ACC112 (cell line): ENCODE measurements at regions not wholly inside any gene's neighbourhood (a gene's known extent, or its start where the extent isn't known, plus 50 kb on each side); places are given as distances from the start of the nearest gene placed in this dataset.

Source experiments
- H2AFZ ChIP-seq: fragments of 200-600 bp; sonication (generic); one replicate; pipeline ENCODE4 v1.6.0; 2017; ENCODE audit warnings: antibody characterized with exemption, low read length; ENCODE audit not compliant: unreplicated experiment
- H3K27ac ChIP-seq: fragments of 200-600 bp; sonication (generic); 2 replicates; pipeline ENCODE4 v1.5.1; 2014; ENCODE audit warnings: low read depth, mild to moderate bottlenecking, antibody characterized with exemption, low read length, moderate library complexity
- H3K27me3 ChIP-seq: fragments of 200-600 bp; sonication (generic); 2 replicates; pipeline ENCODE4 v1.6.1; 2014; ENCODE audit warnings: mild to moderate bottlenecking, antibody characterized with exemption, low read length, moderate library complexity, mixed read lengths; ENCODE audit not compliant: insufficient read depth
- H3K36me3 ChIP-seq: fragments of 200-600 bp; sonication (generic); 2 replicates; pipeline ENCODE4 v1.6.1; 2016; ENCODE audit warnings: mild to moderate bottlenecking, antibody characterized with exemption, low read length, moderate library complexity, mixed read lengths; ENCODE audit not compliant: insufficient read depth
- H3K4me1 ChIP-seq: fragments of 200-600 bp; sonication (generic); one replicate; pipeline ENCODE4 v1.6.1; 2016; ENCODE audit warnings: low read length, mixed read lengths; ENCODE audit not compliant: insufficient read depth, unreplicated experiment, control insufficient read depth
- H3K4me3 ChIP-seq: fragments of 200-600 bp; sonication (generic); 2 replicates; pipeline ENCODE4 v1.5.1; 2014; ENCODE audit warnings: mild to moderate bottlenecking, low read depth, low read length
- H3K79me2 ChIP-seq: fragments of 200-600 bp; sonication (generic); one replicate; pipeline ENCODE4 v1.6.0; 2016; ENCODE audit warnings: low read length; ENCODE audit not compliant: control insufficient read depth, unreplicated experiment, insufficient read depth

- H3K27me3 ChIP-seq: peaks cover 6% of the 10 kb centered on the region; the same call in 1 of the 2 replicates
- H3K27ac ChIP-seq: no peak overlapping the region
- H3K36me3 ChIP-seq: no peaks in the 10 kb centered on the region
- no peaks in the 10 kb centered on the region for H3K79me2 ChIP-seq
- no peak overlapping the region for H2AFZ ChIP-seq
- no peak overlapping the region for H3K4me3 ChIP-seq
- H3K4me1 ChIP-seq: no peaks in the 10 kb centered on the region
Measured at GRCh38 chr2:53543083-53543482, 224.5 kb upstream of the CHAC2 start.

DNA sequence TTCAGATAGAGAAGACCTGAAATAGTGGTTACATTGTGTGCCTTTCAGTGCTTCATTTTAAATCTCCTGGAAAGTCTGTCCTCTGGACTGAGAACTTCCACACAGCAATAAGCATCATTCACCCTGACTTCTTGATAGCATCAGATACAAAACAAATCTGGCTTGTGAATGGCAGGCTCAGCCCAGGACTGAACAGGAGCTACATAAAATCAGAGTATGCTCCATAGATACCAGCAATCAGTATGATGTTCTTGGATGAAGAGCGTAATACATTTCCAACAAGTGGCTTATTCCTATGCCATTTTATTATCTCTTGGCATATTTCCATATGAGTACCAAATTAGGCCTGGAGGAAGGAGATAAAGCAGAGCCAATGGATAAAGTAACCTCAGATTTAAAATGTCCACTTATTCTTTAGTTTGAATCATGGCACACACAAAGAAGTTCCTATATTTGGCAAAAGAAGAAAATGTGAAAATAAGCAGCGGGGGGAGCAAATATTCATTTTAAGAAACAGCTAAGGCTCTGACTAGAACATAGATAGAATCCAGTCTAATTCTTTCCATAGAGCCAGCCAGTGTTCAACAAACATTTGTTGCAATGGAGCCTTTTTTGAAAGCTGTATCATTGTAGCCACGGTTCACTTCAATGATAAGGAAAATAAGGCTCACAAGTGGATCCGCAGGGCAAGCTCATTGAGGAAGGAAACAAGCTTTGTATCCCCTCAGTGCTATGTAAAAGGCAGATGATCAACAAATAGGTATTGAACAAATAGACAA lies 230.8 kb upstream of the CHAC2 start:
- Histone ChIP-seq H3K4me1 (no peaks in the 10 kb centered on the region), H3K27ac (no peak overlapping the region), H2AFZ (no peak overlapping the region), H3K79me2 (no peaks in the 10 kb centered on the region), H3K27me3 (peaks cover 28% of the 10 kb centered on the region; the same call in 1 of the 2 replicates), H3K4me3 (no peak overlapping the region), H3K36me3 (no peaks in the 10 kb centered on the region)

GRCh38 chr2:53535234-53535840 lies 232.3 kb upstream of the CHAC2 start:
- Histone ChIP-seq H3K27ac (no peak overlapping the region), H3K36me3 (no peaks in the 10 kb centered on the region), H3K4me1 (no peaks in the 10 kb centered on the region), H2AFZ (no peak overlapping the region), H3K4me3 (no peak overlapping the region), H3K27me3 (peaks cover 31% of the 10 kb centered on the region), H3K79me2 (no peaks in the 10 kb centered on the region)

- no peak overlapping the region for H3K27ac ChIP-seq
- no peaks in the 10 kb centered on the region for H3K4me1 ChIP-seq
- no peaks in the 10 kb centered on the region for H3K79me2 ChIP-seq
- no peaks in the 10 kb centered on the region for H3K36me3 ChIP-seq
- no peak overlapping the region for H3K4me3 ChIP-seq
- peaks cover 19% of the 10 kb centered on the region for H3K27me3 ChIP-seq
- H2AFZ ChIP-seq: no peak overlapping the region
Measured at GRCh38 chr2:53530126-53530525, 237.5 kb upstream of the CHAC2 start.

DNA sequence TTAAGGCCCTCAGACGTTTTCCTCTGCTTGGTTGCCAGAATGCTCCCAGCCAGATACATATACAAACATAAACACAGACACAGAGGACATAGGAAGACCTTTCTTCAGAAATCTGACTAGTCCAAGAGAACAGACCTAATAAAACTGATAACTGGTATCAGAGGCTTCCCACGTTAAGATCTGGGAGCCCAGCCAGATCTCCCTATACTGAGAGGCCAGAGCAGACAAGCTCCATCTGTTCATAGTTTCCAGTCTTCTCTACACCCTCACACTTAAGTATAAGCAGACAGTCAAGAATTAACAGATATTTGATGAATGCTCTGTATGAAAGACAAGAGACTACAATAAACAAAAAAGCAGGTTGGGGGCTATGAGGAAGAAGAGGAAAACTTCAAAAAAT lies 240.5 kb upstream of the CHAC2 start:
- no peaks in the 10 kb centered on the region for H3K36me3 ChIP-seq
- peaks cover 24% of the 10 kb centered on the region for H3K27me3 ChIP-seq
- H2AFZ ChIP-seq: no peak overlapping the region
- no peaks in the 10 kb centered on the region for H3K79me2 ChIP-seq
- no peaks in the 10 kb centered on the region for H3K4me1 ChIP-seq
- H3K27ac ChIP-seq: no peak overlapping the region
- H3K4me3 ChIP-seq: no peak overlapping the region

DNA sequence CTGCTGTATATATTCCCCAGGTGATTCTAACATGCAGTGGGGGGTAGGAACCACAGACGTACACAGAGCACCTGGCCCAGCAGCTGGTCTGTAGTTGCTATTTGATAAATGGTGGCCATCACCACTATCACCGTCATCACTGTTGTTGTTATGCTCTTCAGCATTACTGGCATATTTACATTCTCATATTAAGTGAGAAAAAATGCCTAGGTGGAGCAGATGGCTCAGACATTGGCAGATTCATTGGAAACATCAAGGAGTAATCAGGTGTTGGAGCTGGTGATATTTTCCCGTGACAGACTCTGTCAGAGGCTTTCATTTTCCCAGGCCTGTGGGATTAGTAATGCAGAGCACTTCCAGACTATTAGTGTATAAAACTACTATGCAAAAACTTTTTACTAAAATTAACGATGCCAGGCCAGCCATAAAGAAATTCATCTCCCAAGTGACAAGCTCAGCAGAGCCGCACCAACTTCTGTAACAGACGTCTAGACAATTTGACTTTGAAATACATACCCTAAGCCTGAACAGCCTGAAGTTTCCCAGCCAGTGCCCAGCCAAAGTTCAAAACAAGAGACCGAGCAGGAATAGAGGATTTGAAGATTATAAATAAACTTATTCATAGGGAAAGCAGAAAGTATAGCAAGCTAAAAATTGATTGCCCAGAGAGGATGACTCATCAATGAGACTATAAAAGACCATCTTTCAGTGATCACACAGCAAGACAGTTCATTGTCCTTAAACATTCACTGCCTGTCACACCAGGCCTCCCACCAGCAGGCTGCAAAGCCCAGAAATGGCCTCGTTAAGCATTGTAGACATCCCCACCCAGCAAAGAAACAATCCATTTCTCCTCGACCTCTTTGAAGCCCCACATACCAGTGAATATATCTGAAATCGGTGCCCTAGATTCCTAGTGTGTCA lies 247.4 kb upstream of the CHAC2 start:
- H2AFZ ChIP-seq: no peak overlapping the region

DNA sequence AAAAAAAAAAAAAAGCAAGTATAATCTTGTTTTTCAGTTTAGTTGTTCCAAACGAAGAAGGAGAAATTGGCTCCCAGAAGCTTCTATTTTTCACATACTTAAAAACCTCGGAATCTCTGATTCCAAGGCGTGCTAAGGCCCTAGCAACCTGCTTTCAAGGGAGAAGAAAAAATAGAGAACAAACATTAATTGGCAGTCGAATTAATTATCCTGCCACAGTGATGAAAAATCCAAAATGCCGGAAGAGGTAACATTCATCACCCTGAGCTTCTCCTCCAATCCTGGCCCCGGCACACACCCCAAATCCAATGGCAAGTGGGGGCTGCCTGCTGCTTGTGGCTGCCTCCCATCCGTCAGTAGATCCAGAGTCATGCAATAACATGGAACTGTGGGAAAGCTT lies 250.2 kb upstream of the CHAC2 start:
- no peaks in the 10 kb centered on the region for H3K36me3 ChIP-seq
- H3K79me2 ChIP-seq: no peaks in the 10 kb centered on the region
- no peak overlapping the region for H3K4me3 ChIP-seq
- H3K27ac ChIP-seq: no peak overlapping the region
- no peaks in the 10 kb centered on the region for H3K27me3 ChIP-seq
- H3K4me1 ChIP-seq: no peaks in the 10 kb centered on the region
- H2AFZ ChIP-seq: no peak overlapping the region

More for the DNA sequence above, 247.4 kb upstream of the CHAC2 start:
- H3K4me3 ChIP-seq: no peak overlapping the region
- peaks cover 15% of the 10 kb centered on the region for H3K27me3 ChIP-seq
- H3K79me2 ChIP-seq: no peaks in the 10 kb centered on the region
- no peaks in the 10 kb centered on the region for H3K36me3 ChIP-seq
- no peaks in the 10 kb centered on the region for H3K4me1 ChIP-seq
- H3K27ac ChIP-seq: no peak overlapping the region

DNA sequence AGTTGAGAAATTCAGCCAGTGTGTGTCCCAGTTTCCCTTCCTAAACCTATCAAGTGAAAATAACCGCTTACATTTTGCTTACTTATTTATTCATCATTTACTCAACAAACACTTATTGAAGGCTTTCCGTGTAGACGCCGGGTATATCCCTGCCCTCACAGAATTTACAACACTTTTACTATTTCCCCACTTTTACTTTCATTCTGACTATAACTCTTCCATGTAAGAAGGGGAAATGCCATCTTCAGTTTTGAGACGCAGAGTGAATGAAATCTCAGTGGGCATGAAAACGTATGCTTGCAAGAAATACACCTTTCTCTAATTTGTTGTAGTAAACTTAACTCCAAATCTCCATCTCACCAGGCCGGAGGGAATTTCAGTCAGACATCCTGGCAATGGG lies 251.0 kb upstream of the CHAC2 start:
- Histone ChIP-seq H3K4me1 (no peaks in the 10 kb centered on the region), H3K79me2 (no peaks in the 10 kb centered on the region), H3K4me3 (no peak overlapping the region), H3K27ac (no peak overlapping the region), H2AFZ (no peak overlapping the region), H3K36me3 (no peaks in the 10 kb centered on the region), H3K27me3 (no peaks in the 10 kb centered on the region)

- Histone ChIP-seq H3K4me1 (no peaks in the 10 kb centered on the region), H3K27me3 (no peaks in the 10 kb centered on the region), H3K4me3 (no peak overlapping the region), H3K27ac (no peak overlapping the region), H2AFZ (no peak overlapping the region), H3K79me2 (no peaks in the 10 kb centered on the region), H3K36me3 (no peaks in the 10 kb centered on the region)
Measured at GRCh38 chr2:53515435-53516332, 251.9 kb upstream of the CHAC2 start.

DNA sequence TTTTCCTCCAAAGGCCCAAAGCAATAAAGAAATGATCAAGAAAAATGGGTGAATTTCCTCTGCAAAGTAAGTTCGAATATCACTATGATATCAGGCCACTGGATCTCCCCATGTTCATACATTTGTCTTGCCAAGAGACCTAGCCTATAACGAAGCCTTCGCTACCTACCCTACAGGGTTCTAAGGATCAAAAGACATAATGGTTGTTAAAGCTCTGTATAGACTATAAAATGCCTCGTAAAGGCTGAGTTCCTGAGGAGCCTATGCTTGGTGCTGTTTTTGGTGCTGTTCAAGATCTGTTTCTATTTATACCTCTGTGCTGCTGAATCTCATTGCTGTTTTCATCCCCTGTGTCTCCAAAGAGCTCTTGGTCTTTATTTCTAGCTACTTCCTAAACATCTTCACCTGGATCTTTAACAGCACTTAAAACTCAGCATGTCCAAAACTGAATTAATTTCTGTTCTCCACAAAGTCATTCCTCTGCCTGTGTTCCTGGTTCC lies 254.4 kb upstream of the CHAC2 start:
- no peaks in the 10 kb centered on the region for H3K4me1 ChIP-seq
- H2AFZ ChIP-seq: no peak overlapping the region
- H3K27me3 ChIP-seq: no peaks in the 10 kb centered on the region
- H3K4me3 ChIP-seq: no peak overlapping the region
- H3K36me3 ChIP-seq: no peaks in the 10 kb centered on the region
- H3K27ac ChIP-seq: no peak overlapping the region
- H3K79me2 ChIP-seq: no peaks in the 10 kb centered on the region
